Kidney (tissue), 13 donors: ENCODE measurements at regions not wholly inside any gene's neighbourhood (a gene's known extent, or its start where the extent isn't known, plus 50 kb on each side); places are given as distances from the start of the nearest gene placed in this dataset.

Experiments used
- DNase-seq, 5 donors: peaks; one replicate each; pipeline ENCODE4 v3.0.0-alpha.2; 2013 to 2020
- FAIRE-seq: peaks from 2 replicates; lab custom pipeline; 2012; peaks lifted over from hg19 to GRCh38; lab: Jason Lieb, UNC
- H3K27ac ChIP-seq, 2 donors: one replicate each; pipeline ENCODE4 v1.7.0; 2013; ENCODE audit warnings: low read depth in 2 of 2, low read length in 2 of 2, inconsistent platforms in 1 of 2
- H3K27me3 ChIP-seq: one replicate; pipeline ENCODE4 v1.7.1; 2013; ENCODE audit warnings: low read length, inconsistent platforms; ENCODE audit not compliant: control insufficient read depth, insufficient read depth
- H3K36me3 ChIP-seq, 3 donors: one replicate each; pipeline versions ENCODE4 v1.7.0 to v1.7.1; 2013; ENCODE audit warnings: low read length in 3 of 3, control low read depth in 1 of 3, inconsistent platforms in 1 of 3; ENCODE audit not compliant: insufficient read depth in 3 of 3, control insufficient read depth in 2 of 3
- H3K4me1 ChIP-seq, 3 donors: one replicate each; pipeline versions ENCODE4 v1.7.0 to v1.7.1; 2013; ENCODE audit warnings: low read length in 3 of 3, inconsistent platforms in 1 of 3, low read depth in 1 of 3; ENCODE audit not compliant: control insufficient read depth in 2 of 3, insufficient read depth in 2 of 3
- H3K4me3 ChIP-seq, 3 donors: one replicate each; pipeline versions ENCODE4 v1.7.0 to v1.8.1; 2013; ENCODE audit warnings: low read length in 3 of 3, control low read depth in 1 of 3, inconsistent platforms in 1 of 3
- H3K9ac ChIP-seq, 3 donors: one replicate each; pipeline versions ENCODE4 v1.7.0 to v1.7.1; 2013; ENCODE audit warnings: low read length in 3 of 3, control low read depth in 1 of 3, inconsistent platforms in 1 of 3
- H3K9me3 ChIP-seq, 3 donors: one replicate each; pipeline versions ENCODE4 v1.7.0 to v1.7.1; 2013; ENCODE audit warnings: low read length in 3 of 3, control low read depth in 1 of 3, inconsistent platforms in 1 of 3; ENCODE audit not compliant: control insufficient read depth in 2 of 3, insufficient read depth in 1 of 3
- CTCF ChIP-seq: IDR thresholded peaks from 3 replicates; pipeline ENCODE4 v1.5.1; 2012; ENCODE audit warnings: mild to moderate bottlenecking, moderate library complexity, borderline replicate concordance; ENCODE audit not compliant: insufficient read depth; ENCODE audit errors: extremely low read depth
- intact Hi-C: fragments of 100-400 bp; cut with DNase I; formaldehyde crosslinking; loops from one replicate; pipeline ENCODE4 v1.11.1; 2022
- donor health status: control.
- donor health status: control.
- donor health status: control.
- donor health status: control.
- donor health status: control.
- donor health status: DM: yes; HTN: yes; CAD: no.
- donor health status: Normal renal cell carcinoma (clear cell type).

- Histone ChIP-seq H3K27me3 (no peaks in the 10 kb centered on the region), H3K9ac (no peak overlapping the region), H3K27ac (no peak overlapping the region), H3K4me1 (no peaks in the 10 kb centered on the region), H3K9me3 (no peaks in the 10 kb centered on the region), H3K4me3 (no peak overlapping the region), H3K36me3 (no peaks in the 10 kb centered on the region)
- intact Hi-C loops = no loop called here
- FAIRE-seq = no peak
- no peak for TF ChIP-seq CTCF
- DNase-seq = peak in 1 of 5 donors; percentile 21
These were observed 181.5 kb downstream of the SLIT2 start for GRCh38 chr4:20433097-20433705.

GRCh38 chr4:20440170-20440569, 188.5 kb downstream of the SLIT2 start:
- TF ChIP-seq CTCF = no peak
- no peak for DNase-seq
- FAIRE-seq = no peak

GRCh38 chr4:20443015-20443805, 191.5 kb downstream of the SLIT2 start:
- intact Hi-C loops = no loop called here
- DNase-seq = no peak
- peak; percentile 69 for FAIRE-seq
- H3K9me3 ChIP-seq = no peaks in the 10 kb centered on the region
- H3K36me3 ChIP-seq = no peaks in the 10 kb centered on the region
- H3K4me1 ChIP-seq = peaks cover 0 to 4% (median 0%) of the 10 kb centered on the region in 3 donors
- H3K27me3 ChIP-seq = no peaks in the 10 kb centered on the region
- no peak overlapping the region for H3K4me3 ChIP-seq
- no peak overlapping the region for H3K27ac ChIP-seq
- TF ChIP-seq CTCF = no peak
- no peak overlapping the region for H3K9ac ChIP-seq

More at GRCh38 chr4:20440170-20440569, 188.5 kb downstream of the SLIT2 start:
- H3K9me3 ChIP-seq = no peaks in the 10 kb centered on the region
- no peak overlapping the region for H3K4me3 ChIP-seq
- H3K36me3 ChIP-seq = no peaks in the 10 kb centered on the region
- H3K4me1 ChIP-seq = peaks cover 0 to 4% (median 0%) of the 10 kb centered on the region in 3 donors
- H3K27ac ChIP-seq = no peak overlapping the region
- no peak overlapping the region for H3K9ac ChIP-seq
- no peaks in the 10 kb centered on the region for H3K27me3 ChIP-seq
- intact Hi-C loops = no loop called here
